Uterus (tissue), 2 donors: ENCODE measurements at regions not wholly inside any gene's neighbourhood (a gene's known extent, or its start where the extent isn't known, plus 50 kb on each side); places are given as distances from the start of the nearest gene placed in this dataset.

ENCODE experiments used
- POLR2A ChIP-seq, 2 donors: fragments of 450-650 bp; IDR thresholded peaks; one replicate each; pipeline ENCODE4 v1.6.1; 2016; ENCODE audit warnings: antibody characterized with exemption in 2 of 2, mild to moderate bottlenecking in 1 of 2, moderate library complexity in 1 of 2
- TF ChIP-seq, protein P1 (sequence below), 4 experiments: fragments of 200-600 bp in 2 of 4; fragments of 450-650 bp in 2 of 4; sonication (generic) in 2 of 4; IDR thresholded peaks; one replicate each; pipeline ENCODE4 v1.5.1; 2016 to 2019; ENCODE audit warnings: antibody characterized with exemption in 4 of 4, mild to moderate bottlenecking in 2 of 4, moderate library complexity in 1 of 4

DNA sequence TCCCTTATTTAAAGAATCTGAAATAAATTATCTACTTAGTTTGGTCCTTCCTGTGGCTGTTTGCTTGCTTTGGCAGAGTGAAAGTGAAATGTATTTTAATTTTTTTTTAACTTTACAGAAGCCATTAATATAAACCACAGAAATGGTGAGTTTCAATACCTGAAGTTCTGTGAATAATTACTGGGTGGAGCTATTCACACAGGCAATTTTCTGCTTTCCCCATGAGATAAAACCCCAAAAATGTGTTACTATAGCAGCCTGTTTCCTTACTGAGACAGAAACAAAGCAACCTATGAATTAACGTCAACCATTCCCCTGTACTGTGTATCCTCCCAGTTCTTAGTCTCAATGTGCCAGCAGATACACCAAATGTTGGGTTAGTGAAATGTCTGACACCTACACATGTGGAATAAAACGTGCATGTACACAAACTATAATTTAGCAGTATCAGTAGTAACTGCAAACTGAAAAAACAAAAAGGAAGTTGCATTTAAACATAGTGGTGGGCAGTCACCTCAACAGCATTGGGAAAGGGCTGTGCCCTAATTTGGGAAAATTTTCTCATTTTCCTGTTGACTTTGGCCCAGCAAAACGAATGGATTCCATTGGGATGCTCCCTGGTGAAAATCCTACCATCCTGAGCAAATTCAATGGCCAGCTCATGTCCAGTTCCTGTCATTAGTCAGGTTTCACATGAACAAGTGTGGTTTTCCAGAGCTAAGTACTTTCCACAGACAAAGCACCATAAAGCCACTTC lies 73.1 kb upstream of the RMDN2 start:
- TF ChIP-seq, protein P1, sequence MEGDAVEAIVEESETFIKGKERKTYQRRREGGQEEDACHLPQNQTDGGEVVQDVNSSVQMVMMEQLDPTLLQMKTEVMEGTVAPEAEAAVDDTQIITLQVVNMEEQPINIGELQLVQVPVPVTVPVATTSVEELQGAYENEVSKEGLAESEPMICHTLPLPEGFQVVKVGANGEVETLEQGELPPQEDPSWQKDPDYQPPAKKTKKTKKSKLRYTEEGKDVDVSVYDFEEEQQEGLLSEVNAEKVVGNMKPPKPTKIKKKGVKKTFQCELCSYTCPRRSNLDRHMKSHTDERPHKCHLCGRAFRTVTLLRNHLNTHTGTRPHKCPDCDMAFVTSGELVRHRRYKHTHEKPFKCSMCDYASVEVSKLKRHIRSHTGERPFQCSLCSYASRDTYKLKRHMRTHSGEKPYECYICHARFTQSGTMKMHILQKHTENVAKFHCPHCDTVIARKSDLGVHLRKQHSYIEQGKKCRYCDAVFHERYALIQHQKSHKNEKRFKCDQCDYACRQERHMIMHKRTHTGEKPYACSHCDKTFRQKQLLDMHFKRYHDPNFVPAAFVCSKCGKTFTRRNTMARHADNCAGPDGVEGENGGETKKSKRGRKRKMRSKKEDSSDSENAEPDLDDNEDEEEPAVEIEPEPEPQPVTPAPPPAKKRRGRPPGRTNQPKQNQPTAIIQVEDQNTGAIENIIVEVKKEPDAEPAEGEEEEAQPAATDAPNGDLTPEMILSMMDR (IDR thresholded peaks at IDR 0.05): no peak
- TF ChIP-seq POLR2A (IDR thresholded peaks at IDR 0.05): no peak
